OCI-LY1 (cell line): ENCODE measurements at regions not wholly inside any gene's neighbourhood (a gene's known extent, or its start where the extent isn't known, plus 50 kb on each side); places are given as distances from the start of the nearest gene placed in this dataset.

Experiments
- CTCF ChIP-seq: fragments of 200-600 bp; sonication (generic), shearing (Covaris generic); IDR thresholded peaks from 2 replicates; pipeline ENCODE4 v1.5.1; 2017; ENCODE audit warnings: mild to moderate bottlenecking, antibody characterized with exemption, low read length, moderate library complexity, mixed read lengths
- EZH2 ChIP-seq: fragments of 200-600 bp; sonication (generic), shearing (Covaris generic); IDR thresholded peaks from 2 replicates; pipeline ENCODE4 v1.8.0; 2017; ENCODE audit warnings: borderline replicate concordance, mixed run types, mild to moderate bottlenecking, antibody characterized with exemption, low read length, moderate library complexity, mixed read lengths

- TF ChIP-seq CTCF (no peak), EZH2 (no peak)
These were observed 143.5 kb upstream of the ESRRG start for GRCh38 chr1:216866714-216867113.
